GM21723 (cell line): ENCODE measurements at regions not wholly inside any gene's neighbourhood (a gene's known extent, or its start where the extent isn't known, plus 50 kb on each side); places are given as distances from the start of the nearest gene placed in this dataset.

ENCODE experiments used
- ATAC-seq: cut with Tn5 transposase; IDR thresholded peaks from one replicate; pipeline ENCODE4 v1.9.1; 2021; ENCODE audit warnings: mild to moderate bottlenecking, moderate library complexity; ENCODE audit not compliant: unreplicated experiment

- ATAC-seq = no peak
These were observed 165.0 kb upstream of the SUCLG2 start for GRCh38 chr3:67819447-67819846.

- ATAC-seq = no peak
These were observed 155.0 kb upstream of the SUCLG2 start for GRCh38 chr3:67809370-67809935.

GRCh38 chr3:67808906-67809305, 154.5 kb upstream of the SUCLG2 start:
- ATAC-seq = no peak

- no peak for ATAC-seq
These were observed 150.2 kb upstream of the SUCLG2 start for GRCh38 chr3:67804578-67804977.

- no peak for ATAC-seq
These were observed 149.7 kb upstream of the SUCLG2 start for GRCh38 chr3:67804089-67804488.

- ATAC-seq = no peak
These were observed 144.0 kb upstream of the SUCLG2 start for GRCh38 chr3:67798412-67798811.

- ATAC-seq = no peak
These were observed 137.2 kb upstream of the SUCLG2 start for GRCh38 chr3:67791620-67792019.

GRCh38 chr3:67790043-67790442, 135.6 kb upstream of the SUCLG2 start:
- peak; percentile 97 for ATAC-seq

- no peak for ATAC-seq
These were observed 134.0 kb upstream of the SUCLG2 start for GRCh38 chr3:67788396-67788795.

GRCh38 chr3:67783281-67784250, 129.2 kb upstream of the SUCLG2 start:
- ATAC-seq = no peak

- no peak for ATAC-seq
These were observed 127.5 kb upstream of the SUCLG2 start for GRCh38 chr3:67781871-67782270.

GRCh38 chr3:67781218-67781617, 126.8 kb upstream of the SUCLG2 start:
- ATAC-seq = no peak

GRCh38 chr3:67774676-67775075, 120.3 kb upstream of the SUCLG2 start:
- no peak for ATAC-seq

GRCh38 chr3:67765575-67765974, 111.2 kb upstream of the SUCLG2 start:
- ATAC-seq = no peak

- ATAC-seq = no peak
These were observed 90.9 kb upstream of the SUCLG2 start for GRCh38 chr3:67745296-67745695.

- ATAC-seq = no peak
These were observed 90.3 kb upstream of the SUCLG2 start for GRCh38 chr3:67744699-67745098.

GRCh38 chr3:67739851-67740250, 85.4 kb upstream of the SUCLG2 start:
- no peak for ATAC-seq

- ATAC-seq = no peak
These were observed 83.8 kb upstream of the SUCLG2 start for GRCh38 chr3:67737906-67738865.

GRCh38 chr3:67737140-67737539, 82.7 kb upstream of the SUCLG2 start:
- no peak for ATAC-seq

GRCh38 chr3:67733269-67733950, 79.0 kb upstream of the SUCLG2 start:
- ATAC-seq = no peak

- no peak for ATAC-seq
These were observed 70.0 kb upstream of the SUCLG2 start for GRCh38 chr3:67724434-67724833.
